SK-N-SH (cell line): ENCODE measurements at regions not wholly inside any gene's neighbourhood (a gene's known extent, or its start where the extent isn't known, plus 50 kb on each side); places are given as distances from the start of the nearest gene placed in this dataset.

Source experiments
- CTCF ChIA-PET: fragments of 300-600, 350-600 bp; formaldehyde crosslinking; extraction: SDS; loops from one replicate; lab custom pipeline; 2021; lab: Yijun Ruan, JAX
- POLR2A ChIA-PET: fragments of 350-600 bp; sonication (Branson Sonifier 250); formaldehyde crosslinking; extraction: SDS; loops from one replicate; lab custom pipeline; 2020; ENCODE audit warnings: antibody characterized with exemption, inconsistent platforms; lab: Yijun Ruan, JAX
- DNase-seq: peaks from one replicate; pipeline ENCODE4 v3.0.0; 2012
- H2AFZ ChIP-seq: fragments of 200-600 bp; sonication (generic); 2 replicates; pipeline ENCODE4 v1.8.1; 2016; ENCODE audit warnings: antibody characterized with exemption, mild to moderate bottlenecking, low read depth
- H3F3A ChIP-seq: fragments of 200-600 bp; sonication (generic); replicated peaks from 2 replicates; pipeline ENCODE3; 2016; ENCODE audit warnings: antibody characterized with exemption, mild to moderate bottlenecking; ENCODE audit not compliant: insufficient read depth
- H3K27ac ChIP-seq, 2 experiments: fragments of 200-500 bp in 1 of 2; fragments of 200-600 bp in 1 of 2; sonication (Bioruptor generic) in 1 of 2; sonication (generic), shearing (Covaris generic) in 1 of 2; 2 replicates each; pipeline versions ENCODE4 v1.5.1 to v1.6.1; 2014 to 2016; ENCODE audit warnings: low read depth in 2 of 2, inconsistent platforms in 1 of 2, low read length in 1 of 2, mild to moderate bottlenecking in 1 of 2, mixed read lengths in 1 of 2
- H3K27me3 ChIP-seq: fragments of 200-600 bp; sonication (generic), shearing (Covaris generic); 2 replicates; pipeline ENCODE4 v1.6.1; 2016; ENCODE audit warnings: mixed run types; ENCODE audit not compliant: insufficient read depth
- H3K36me3 ChIP-seq, 2 experiments: fragments of 200-500 bp in 1 of 2; fragments of 200-600 bp in 1 of 2; sonication (Bioruptor generic) in 1 of 2; sonication (generic) in 1 of 2; replicated peaks in 1 of 2; 2 replicates each; pipeline versions ENCODE3 to v1.5.1; 2014 to 2016; ENCODE audit warnings: low read length in 1 of 2, mild to moderate bottlenecking in 1 of 2; ENCODE audit not compliant: insufficient read depth in 2 of 2, control insufficient read depth in 1 of 2
- H3K4me1 ChIP-seq, 2 experiments: fragments of 200-500 bp in 1 of 2; fragments of 200-600 bp in 1 of 2; sonication (Bioruptor generic) in 1 of 2; sonication (generic), shearing (Covaris generic) in 1 of 2; 2 replicates each; pipeline versions ENCODE4 v1.5.1 to v1.6.1; 2014 to 2016; ENCODE audit warnings: low read depth in 1 of 2, low read length in 1 of 2, mixed run types in 1 of 2; ENCODE audit not compliant: insufficient read depth in 2 of 2, control insufficient read depth in 1 of 2
- H3K4me2 ChIP-seq: fragments of 200-600 bp; sonication (generic), shearing (Covaris generic); 2 replicates; pipeline ENCODE4 v1.6.1; 2017; ENCODE audit warnings: mixed run types
- H3K4me3 ChIP-seq, 2 experiments: fragments of 200-500 bp in 1 of 2; fragments of 200-600 bp in 1 of 2; sonication (Bioruptor generic) in 1 of 2; sonication (generic), shearing (Covaris generic) in 1 of 2; 2 replicates each; pipeline versions ENCODE4 v1.5.1 to v1.8.1; 2014 to 2016; ENCODE audit warnings: low read depth in 2 of 2, inconsistent platforms in 1 of 2, low read length in 1 of 2, mild to moderate bottlenecking in 1 of 2, mixed read lengths in 1 of 2, moderate library complexity in 1 of 2
- H3K79me2 ChIP-seq: fragments of 200-600 bp; sonication (generic); 2 replicates; pipeline ENCODE4 v1.8.1; 2017; ENCODE audit warnings: mild to moderate bottlenecking; ENCODE audit not compliant: insufficient read depth
- H3K9ac ChIP-seq: fragments of 200-600 bp; sonication (generic); 2 replicates; pipeline ENCODE4 v1.6.1; 2017; ENCODE audit warnings: mixed run types
- H3K9me2 ChIP-seq: fragments of 200-600 bp; sonication (generic); 2 replicates; pipeline ENCODE4 v1.6.1; 2017; ENCODE audit warnings: mixed run types
- H3K9me3 ChIP-seq: fragments of 200-600 bp; sonication (generic); 2 replicates; pipeline ENCODE4 v1.6.1; 2017; ENCODE audit warnings: mixed run types, mild to moderate bottlenecking, moderate library complexity
- H4K20me1 ChIP-seq: fragments of 200-600 bp; sonication (generic); 2 replicates; pipeline ENCODE4 v1.6.1; 2017; ENCODE audit warnings: mild to moderate bottlenecking, mixed run types; ENCODE audit not compliant: insufficient read depth
- EP300 ChIP-seq, 2 experiments: IDR thresholded peaks; 2 replicates each; pipeline versions ENCODE4 v1.4.0 to v1.6.1; 2012; ENCODE audit warnings: borderline replicate concordance in 1 of 2, low read depth in 1 of 2, low read length in 1 of 2
- FOSL2 ChIP-seq: IDR thresholded peaks from 2 replicates; pipeline ENCODE4 v1.4.0; 2012; ENCODE audit warnings: low read depth, mild to moderate bottlenecking, moderate library complexity, borderline replicate concordance
- MEF2A ChIP-seq: IDR thresholded peaks from 2 replicates; pipeline ENCODE4 v1.4.0; 2012; ENCODE audit warnings: low read depth, borderline replicate concordance
- NFIC ChIP-seq: IDR thresholded peaks from 2 replicates; pipeline ENCODE4 v1.4.0; 2012; ENCODE audit warnings: borderline replicate concordance
- RFX5 ChIP-seq: IDR thresholded peaks from 2 replicates; pipeline ENCODE4 v1.6.1; 2012; ENCODE audit warnings: mild to moderate bottlenecking, improper control_type of control experiment, low read length
- SIN3A ChIP-seq: IDR thresholded peaks from 2 replicates; pipeline ENCODE4 v1.6.1; 2012; ENCODE audit warnings: low read depth, mild to moderate bottlenecking, low read length, moderate library complexity, borderline replicate concordance
- TAF1 ChIP-seq: IDR thresholded peaks from 2 replicates; pipeline ENCODE4 v1.6.1; 2012; ENCODE audit warnings: low read depth, mild to moderate bottlenecking, low read length, moderate library complexity, borderline replicate concordance
- WGBS: methylation state at CpG from one replicate; pipeline ENCODE4 v1.1.6; 2017; ENCODE audit warnings: low lambda C conversion rate; 5-methylcytosine and 5-hydroxymethylcytosine counted together
- TF ChIP-seq, protein P1 (sequence below): IDR thresholded peaks from 2 replicates; pipeline ENCODE4 v1.4.0; 2012; ENCODE audit warnings: low read depth
- TF ChIP-seq, protein P2 (sequence below): fragments of 150-350 bp; IDR thresholded peaks from 2 replicates; pipeline ENCODE4 v1.6.1; 2016; ENCODE audit warnings: mild to moderate bottlenecking, low read depth, low read length

DNA sequence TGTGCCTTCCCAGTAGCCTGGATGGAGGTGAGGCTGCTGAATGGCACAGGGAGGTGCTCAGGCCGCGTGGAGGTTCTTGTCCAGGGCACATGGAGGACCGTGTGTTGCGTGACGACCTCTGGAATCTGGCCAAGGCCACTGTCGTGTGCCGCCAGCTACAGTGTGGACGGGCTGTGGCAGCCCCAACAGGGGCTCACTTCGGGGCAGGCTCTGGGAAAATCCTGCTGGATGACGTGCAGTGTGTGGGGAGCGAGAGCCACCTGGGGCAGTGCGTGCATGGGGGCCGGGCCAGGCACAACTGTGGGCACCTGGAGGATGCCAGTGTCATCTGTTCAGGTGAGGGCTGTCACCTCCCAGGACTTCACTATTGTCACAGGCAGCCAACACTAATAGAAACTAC, 50.2 kb upstream of the C10orf120 start:
- Histone ChIP-seq H4K20me1 (no peaks in the 10 kb centered on the region), H3K9me2 (no peaks in the 10 kb centered on the region), H3K9ac (no peak overlapping the region), H3K4me3 (no peak overlapping the region), H3F3A (no peaks in the 10 kb centered on the region), H3K9me3 (no peaks in the 10 kb centered on the region), H3K27me3 (no peaks in the 10 kb centered on the region; the same call in 1 of the 2 replicates), H3K79me2 (no peaks in the 10 kb centered on the region), H3K27ac (no peak overlapping the region), H3K36me3 (no peaks in the 10 kb centered on the region), H3K4me2 (no peak overlapping the region), H2AFZ (no peak overlapping the region), H3K4me1 (no peaks in the 10 kb centered on the region)
- ChIA-PET POLR2A (no interaction called here), CTCF (no interaction called here)
- TF ChIP-seq FOSL2: no peak
- TF ChIP-seq MEF2A: no peak
- no peak for TF ChIP-seq EP300 (IDR thresholded peaks at IDR 0.05; ENCODE audit: borderline replicate concordance in 1 of 2, low read depth in 1 of 2, low read length in 1 of 2)
- no peak for TF ChIP-seq RFX5
- TF ChIP-seq NFIC: no peak
- TF ChIP-seq, protein P1, sequence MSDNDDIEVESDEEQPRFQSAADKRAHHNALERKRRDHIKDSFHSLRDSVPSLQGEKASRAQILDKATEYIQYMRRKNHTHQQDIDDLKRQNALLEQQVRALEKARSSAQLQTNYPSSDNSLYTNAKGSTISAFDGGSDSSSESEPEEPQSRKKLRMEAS: no peak
- TF ChIP-seq, protein P2, sequence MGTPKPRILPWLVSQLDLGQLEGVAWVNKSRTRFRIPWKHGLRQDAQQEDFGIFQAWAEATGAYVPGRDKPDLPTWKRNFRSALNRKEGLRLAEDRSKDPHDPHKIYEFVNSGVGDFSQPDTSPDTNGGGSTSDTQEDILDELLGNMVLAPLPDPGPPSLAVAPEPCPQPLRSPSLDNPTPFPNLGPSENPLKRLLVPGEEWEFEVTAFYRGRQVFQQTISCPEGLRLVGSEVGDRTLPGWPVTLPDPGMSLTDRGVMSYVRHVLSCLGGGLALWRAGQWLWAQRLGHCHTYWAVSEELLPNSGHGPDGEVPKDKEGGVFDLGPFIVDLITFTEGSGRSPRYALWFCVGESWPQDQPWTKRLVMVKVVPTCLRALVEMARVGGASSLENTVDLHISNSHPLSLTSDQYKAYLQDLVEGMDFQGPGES: no peak
- no peak for TF ChIP-seq SIN3A
- no peak for TF ChIP-seq TAF1
- no peak for DNase-seq
- no CpG with 5 or more reads among the region's 13 CpGs for WGBS
